Stimulated activated CD8-positive, alpha-beta memory T cell treated with anti-CD3 and anti-CD28 coated beads, Interleukin-12 subunit alpha, Interleukin-12 subunit beta, amount 100 ng/mL, for 24 hours (primary cell): ENCODE measurements at regions not wholly inside any gene's neighbourhood (a gene's known extent, or its start where the extent isn't known, plus 50 kb on each side); places are given as distances from the start of the nearest gene placed in this dataset.
"Not testable (repeated sequence)": the region's sequence is repeated elsewhere in the genome, so short reads cannot be mapped to it uniquely, and the experiment has no call there.

ENCODE experiments used
- DNase-seq: peaks from one replicate; pipeline ENCODE4 v3.0.0-alpha.2; 2020; ENCODE audit errors: extremely low read depth

GRCh38 chr7:65251851-65252620, 121.6 kb upstream of the ZNF92 start:
- no peak for DNase-seq

DNA sequence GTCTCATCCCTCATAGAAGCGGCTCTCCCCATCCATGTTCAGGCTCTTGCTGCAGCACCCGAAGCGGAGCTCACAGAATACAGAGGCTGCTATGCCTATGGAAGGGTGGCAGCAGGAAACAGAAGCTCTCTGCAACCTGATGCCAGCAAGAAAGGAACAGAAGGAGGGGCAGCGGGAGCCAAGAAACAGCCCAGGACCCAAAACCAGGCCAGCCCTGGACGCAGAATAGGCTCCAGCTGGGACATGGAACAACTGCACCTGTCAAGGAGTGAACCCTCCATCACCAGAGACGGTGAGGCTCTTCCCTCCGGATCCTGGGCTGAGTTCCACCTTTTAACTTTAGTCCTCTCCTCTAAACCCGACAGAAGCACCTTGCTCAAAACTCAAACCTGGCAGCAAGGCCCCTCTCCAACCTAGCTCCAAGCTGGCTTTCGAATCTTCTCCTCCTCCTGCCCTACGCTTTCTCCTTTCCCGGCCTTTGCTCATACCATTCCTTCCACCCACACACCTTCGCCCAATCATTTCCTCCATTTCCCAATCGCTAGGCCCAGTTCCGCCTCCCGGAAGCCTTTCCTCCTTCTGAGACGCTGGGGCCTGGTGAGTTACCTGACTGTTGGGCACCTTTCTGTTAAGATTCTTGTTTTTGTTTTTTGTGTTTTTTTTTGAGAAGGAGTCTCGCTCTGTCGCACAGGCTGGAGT, 122.8 kb upstream of the ZNF92 start:
- DNase-seq: no peak

DNA sequence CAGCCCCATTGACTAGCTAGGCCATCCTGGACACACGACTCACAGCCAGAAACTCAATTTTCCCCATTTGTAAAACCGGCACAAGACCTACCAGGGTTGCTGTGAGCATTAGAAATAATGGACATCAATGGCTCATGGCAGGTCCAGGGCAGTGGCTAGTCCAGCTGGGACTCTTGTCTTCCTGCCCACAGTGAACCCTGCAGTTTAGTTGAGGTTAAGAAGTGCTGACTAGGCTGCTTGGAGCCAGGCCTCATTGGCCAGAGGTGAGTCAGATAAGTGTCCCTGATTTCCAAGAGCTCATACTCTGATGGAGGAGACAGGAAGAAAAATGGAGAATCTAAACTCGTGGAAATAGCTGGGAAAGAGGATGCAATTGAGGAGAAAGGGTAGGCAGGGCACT, 123.4 kb upstream of the ZNF92 start:
- DNase-seq: no peak

DNA sequence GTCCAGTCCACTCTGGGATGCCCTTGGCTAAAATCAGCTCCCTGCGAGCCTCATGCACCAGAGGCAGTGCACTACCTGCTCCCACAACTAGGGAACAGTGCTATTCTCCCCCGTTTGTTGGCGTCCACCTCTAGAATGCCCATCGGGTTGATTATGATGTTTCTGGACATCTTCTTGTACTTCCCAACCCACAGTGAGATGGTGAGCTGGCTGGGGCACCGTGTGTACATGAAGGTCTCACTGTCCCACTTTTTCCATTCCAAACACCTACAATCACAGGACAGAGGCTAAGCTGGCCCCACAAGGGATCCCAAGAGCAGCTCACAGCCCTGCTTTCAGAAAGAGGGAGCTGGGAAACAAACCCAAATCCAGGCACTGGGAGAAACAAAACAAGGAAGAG, 126.2 kb upstream of the ZNF92 start:
- no peak for DNase-seq

DNA sequence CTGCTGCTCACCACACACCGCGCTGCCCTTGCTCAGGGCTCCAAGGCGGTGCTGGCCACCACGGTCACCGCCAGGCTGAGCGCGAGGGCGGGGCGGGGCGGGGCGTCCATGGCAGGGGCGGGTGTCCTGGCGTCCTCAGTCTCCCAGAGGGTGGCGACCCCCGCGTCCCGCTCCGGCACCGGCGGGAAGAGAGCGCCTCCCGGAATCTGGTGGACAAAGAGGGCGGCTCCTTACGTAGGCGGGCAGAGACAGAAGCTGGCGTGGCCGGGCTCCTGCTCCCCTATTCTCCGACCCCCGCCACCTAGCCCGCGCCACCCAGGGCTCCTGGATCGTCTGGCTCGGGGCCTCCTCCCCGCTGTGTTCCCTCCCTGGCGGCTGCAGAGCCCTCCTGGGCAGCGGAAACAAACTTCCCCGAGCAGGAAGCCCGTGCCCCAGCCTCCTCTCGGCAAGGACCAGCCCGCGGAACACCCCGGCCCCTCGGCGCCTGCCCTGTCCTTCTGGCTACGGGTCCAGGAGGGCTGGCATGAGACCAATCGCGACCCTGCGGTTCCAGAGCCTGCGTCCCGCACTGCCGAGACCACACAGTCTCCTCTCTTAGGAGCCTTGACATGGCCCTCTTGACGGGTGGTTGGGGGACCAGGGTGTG, 133.8 kb upstream of the ZNF92 start:
- DNase-seq: no peak

- no peak for DNase-seq
Measured at GRCh38 chr7:65239324-65239706, 134.3 kb upstream of the ZNF92 start.

- no peak for DNase-seq
Measured at GRCh38 chr7:65238785-65239184, 134.9 kb upstream of the ZNF92 start.

- DNase-seq: no peak
Measured at GRCh38 chr7:65235586-65235985, 138.1 kb upstream of the ZNF92 start.

- DNase-seq: no peak
Measured at GRCh38 chr7:65233409-65234034, 140.1 kb upstream of the ZNF92 start.

- DNase-seq: no peak
Measured at GRCh38 chr7:65230231-65230630, 143.4 kb upstream of the ZNF92 start.

- DNase-seq: no peak
Measured at GRCh38 chr7:65225422-65226006, 148.1 kb upstream of the ZNF92 start.

DNA sequence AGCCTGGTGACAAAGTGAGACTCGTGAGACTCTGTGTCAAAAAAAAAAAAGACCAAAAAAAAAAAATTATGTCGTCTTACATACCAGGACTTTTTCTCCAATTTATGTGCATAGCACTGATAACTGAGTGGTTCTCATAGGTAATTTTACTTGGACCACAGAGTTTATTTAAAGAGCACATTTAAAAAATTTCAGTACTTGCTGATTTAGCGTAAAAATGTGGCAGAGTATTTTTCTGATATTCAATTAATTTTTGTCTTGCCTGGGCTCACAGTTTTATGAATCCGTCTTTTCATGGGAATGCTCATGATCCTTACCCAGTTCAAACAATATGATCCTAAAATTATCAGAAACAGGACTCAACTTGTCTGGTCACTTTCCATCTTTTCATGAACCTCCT, 151.0 kb upstream of the ZNF92 start:
- DNase-seq: no peak

DNA sequence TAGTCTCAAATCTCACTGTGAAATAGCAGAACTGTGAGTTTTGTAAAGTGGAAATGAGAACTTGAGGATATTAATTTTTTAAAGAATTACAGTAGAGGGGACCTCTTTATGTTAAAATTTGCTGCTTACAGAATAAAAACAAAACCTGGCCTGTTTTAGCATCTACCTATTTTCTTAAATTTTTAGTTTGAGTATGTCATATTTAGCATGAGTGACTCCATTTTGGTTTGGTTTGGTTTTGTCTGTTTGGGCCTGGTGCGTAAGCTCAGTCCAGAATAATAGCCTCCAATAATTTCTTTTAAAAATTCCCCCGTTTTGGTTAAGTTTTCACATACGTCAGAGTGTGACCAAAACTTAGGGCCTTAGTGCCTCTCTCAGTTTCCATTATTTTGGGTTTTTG, 152.0 kb upstream of the ZNF92 start:
- DNase-seq: no peak

GRCh38 chr7:65219623-65220022, 154.0 kb upstream of the ZNF92 start:
- no peak for DNase-seq

- no peak for DNase-seq
Measured at GRCh38 chr7:65216469-65216868, 157.2 kb upstream of the ZNF92 start.

- DNase-seq: not testable (repeated sequence)
Measured at GRCh38 chr7:65213260-65213659, 160.4 kb upstream of the ZNF92 start.

DNA sequence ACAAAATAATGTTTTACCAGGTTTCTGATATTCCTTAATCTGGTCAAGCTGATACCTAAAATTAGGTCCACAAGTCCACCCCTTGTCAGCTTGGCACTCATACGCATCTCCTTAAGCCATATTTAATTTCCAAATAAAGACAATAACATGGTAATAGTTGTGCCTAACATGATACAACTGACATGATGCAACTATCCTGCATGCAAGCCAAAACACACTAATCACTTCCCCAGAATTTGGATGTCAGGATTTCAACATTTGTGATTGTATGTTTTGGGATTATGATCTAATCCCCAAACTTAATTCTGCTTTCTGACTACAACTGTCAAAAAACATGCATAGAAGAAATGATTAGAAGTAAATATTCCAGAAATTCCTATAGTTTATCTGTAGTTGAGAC, 174.4 kb upstream of the ZNF92 start:
- DNase-seq: not testable (repeated sequence)

GRCh38 chr7:65193334-65194058, 180.2 kb upstream of the ZNF92 start:
- not testable (repeated sequence) for DNase-seq

GRCh38 chr7:65177041-65177440, 170.6 kb upstream of the ERV3-1 start:
- DNase-seq: not testable (repeated sequence)

DNA sequence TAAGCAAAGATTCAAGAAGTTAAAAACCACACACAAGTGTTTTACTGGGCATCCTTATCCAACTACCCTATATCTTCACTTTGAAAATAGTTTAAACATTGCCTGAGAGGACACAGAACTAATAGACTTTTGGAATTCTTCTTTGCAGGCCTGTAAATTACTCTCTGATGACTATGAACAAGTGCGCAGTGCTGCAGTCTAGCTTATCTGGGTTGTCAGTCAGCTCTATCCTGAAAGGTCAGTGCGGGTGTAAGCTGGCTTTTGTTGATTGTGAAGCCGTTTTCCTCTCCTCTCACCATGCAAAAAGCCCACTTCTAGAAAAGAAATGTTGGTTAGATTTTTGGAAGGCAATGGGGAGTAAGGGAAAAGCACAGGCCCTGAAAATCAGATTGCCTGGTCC, 143.6 kb upstream of the ERV3-1 start:
- not testable (repeated sequence) for DNase-seq
